ENCODE measurements at regions not wholly inside any gene's neighbourhood (a gene's known extent, or its start where the extent isn't known, plus 50 kb on each side); places are given as distances from the start of the nearest gene placed in this dataset.

DNA sequence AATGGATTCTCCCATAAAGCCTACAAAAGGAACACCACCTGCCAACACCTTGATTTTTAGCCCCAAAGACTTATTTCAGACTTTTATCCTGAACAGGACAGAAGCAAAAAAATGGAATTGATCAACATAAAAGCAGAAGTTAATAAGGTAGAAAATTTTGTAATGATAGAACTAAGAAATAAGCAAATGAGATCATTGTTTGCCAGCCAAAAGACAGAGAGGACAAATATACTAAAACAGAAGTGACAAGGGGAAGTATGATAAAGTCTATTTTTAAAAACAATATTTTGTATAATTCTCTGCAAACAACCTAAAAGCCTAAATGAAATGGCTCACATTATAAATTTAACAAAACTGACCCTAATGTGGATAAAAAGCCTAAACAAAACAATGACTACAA is 110.5 kb upstream of the PRSS3 start:
- H3K27me3 ChIP-seq, result peaks cover 5% of the 10 kb centered on the region
- no peak overlapping the region for H3K9ac ChIP-seq (ENCODE audit: low read depth in 2 of 2, low read length in 2 of 2)
- no peaks in the 10 kb centered on the region for H3K9me3 ChIP-seq
- no peak for DNase-seq
- no peak overlapping the region for H3K27ac ChIP-seq
- no peaks in the 10 kb centered on the region for H3K36me3 ChIP-seq
- intact Hi-C loops (cut with DNase I), result no loop called here
- no peaks in the 10 kb centered on the region for H3K4me1 ChIP-seq
- H3K4me3 ChIP-seq, result no peak overlapping the region
- TF ChIP-seq, protein P1, sequence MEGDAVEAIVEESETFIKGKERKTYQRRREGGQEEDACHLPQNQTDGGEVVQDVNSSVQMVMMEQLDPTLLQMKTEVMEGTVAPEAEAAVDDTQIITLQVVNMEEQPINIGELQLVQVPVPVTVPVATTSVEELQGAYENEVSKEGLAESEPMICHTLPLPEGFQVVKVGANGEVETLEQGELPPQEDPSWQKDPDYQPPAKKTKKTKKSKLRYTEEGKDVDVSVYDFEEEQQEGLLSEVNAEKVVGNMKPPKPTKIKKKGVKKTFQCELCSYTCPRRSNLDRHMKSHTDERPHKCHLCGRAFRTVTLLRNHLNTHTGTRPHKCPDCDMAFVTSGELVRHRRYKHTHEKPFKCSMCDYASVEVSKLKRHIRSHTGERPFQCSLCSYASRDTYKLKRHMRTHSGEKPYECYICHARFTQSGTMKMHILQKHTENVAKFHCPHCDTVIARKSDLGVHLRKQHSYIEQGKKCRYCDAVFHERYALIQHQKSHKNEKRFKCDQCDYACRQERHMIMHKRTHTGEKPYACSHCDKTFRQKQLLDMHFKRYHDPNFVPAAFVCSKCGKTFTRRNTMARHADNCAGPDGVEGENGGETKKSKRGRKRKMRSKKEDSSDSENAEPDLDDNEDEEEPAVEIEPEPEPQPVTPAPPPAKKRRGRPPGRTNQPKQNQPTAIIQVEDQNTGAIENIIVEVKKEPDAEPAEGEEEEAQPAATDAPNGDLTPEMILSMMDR (IDR thresholded peaks at IDR 0.05), result no peak

DNA sequence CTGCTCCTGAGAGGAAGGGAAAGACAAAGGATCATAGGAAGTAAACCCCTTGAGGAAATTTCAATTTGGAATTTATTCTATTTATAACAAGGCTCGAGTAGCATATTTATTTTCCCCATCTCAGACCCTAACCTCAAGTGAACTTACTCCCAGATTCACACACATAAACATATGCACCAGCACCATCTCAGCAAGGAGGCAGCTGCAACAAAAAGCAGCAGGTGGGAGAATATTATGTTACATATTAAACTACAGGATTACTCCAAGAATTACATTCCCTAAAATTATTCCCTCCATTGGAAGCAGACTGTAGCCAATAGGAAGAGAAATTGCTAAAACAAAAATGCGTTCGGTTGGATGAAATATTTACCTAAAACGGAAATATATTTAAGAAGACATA is 108.4 kb upstream of the PRSS3 start:
- Histone ChIP-seq H3K27ac (no peak overlapping the region), H3K9ac (ENCODE audit: low read depth in 2 of 2, low read length in 2 of 2) (no peak overlapping the region), H3K27me3 (peaks cover 5% of the 10 kb centered on the region), H3K4me3 (no peak overlapping the region), H3K36me3 (no peaks in the 10 kb centered on the region), H3K4me1 (no peaks in the 10 kb centered on the region), H3K9me3 (no peaks in the 10 kb centered on the region)
- no peak for DNase-seq
- intact Hi-C loops (cut with DNase I), result no loop called here
- TF ChIP-seq, protein P1 (IDR thresholded peaks at IDR 0.05), result no peak

DNA sequence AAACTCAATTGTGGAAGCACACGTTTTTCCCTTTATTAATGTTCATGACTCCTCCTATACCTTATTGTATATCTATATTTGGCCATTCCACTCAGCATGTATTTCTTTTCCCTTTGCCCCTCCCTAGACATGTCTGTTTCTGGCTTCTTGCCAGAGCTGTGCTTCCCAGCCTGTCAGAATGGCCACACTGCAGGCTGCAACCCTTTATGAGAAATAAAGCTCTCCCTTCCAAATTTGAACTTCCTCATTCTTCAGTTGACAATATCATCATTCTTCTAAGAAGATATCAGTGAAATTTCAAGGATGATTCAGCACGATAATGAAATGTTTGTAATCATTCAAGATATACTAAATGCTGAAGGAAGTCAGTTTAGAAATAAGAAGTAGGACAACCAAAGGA is 107.6 kb upstream of the PRSS3 start:
- TF ChIP-seq, protein P1 (IDR thresholded peaks at IDR 0.05), result no peak
- Histone ChIP-seq H3K4me1 (no peaks in the 10 kb centered on the region), H3K9ac (ENCODE audit: low read depth in 2 of 2, low read length in 2 of 2) (no peak overlapping the region), H3K27ac (no peak overlapping the region), H3K27me3 (peaks cover 5% of the 10 kb centered on the region), H3K4me3 (no peak overlapping the region), H3K36me3 (no peaks in the 10 kb centered on the region), H3K9me3 (no peaks in the 10 kb centered on the region)
- peak; percentile 19 for DNase-seq
- intact Hi-C loops (cut with DNase I), result no loop called here

DNA sequence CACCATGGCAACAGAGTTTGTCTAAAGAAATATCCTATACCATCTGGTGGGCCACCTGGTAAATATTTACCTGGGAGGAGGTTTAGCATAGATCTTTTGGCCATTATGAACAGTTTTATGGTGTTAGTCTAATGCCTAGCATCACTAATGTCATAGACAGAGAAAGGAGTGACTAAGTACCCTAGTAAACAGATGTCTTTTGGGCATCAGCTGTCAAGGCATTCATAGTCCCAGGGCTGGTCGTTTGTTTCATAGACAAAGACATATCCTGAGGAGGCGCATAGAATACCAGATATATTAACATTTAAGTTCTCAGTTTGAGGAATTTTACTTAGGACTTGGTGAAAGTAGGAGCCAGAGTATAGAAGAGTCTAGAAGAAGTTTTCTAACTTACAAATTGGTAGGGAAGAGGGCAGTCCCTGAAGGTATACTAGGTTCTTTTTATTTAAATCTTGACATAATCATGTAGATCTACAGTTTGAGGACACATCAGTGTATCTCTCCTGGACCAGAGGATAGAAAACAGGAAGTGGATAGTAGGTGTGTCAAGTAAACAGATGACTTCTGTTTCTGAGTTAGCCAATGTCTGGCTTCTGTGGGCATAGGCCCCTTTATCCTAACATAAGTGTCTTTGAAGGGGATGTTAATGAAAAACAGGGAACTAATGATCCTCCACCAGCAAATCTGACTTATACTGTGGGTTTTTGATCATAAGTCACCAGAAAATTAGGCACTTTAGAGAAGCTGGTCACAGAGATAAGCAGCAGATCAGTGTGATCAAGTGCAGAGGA is 105.0 kb upstream of the PRSS3 start:
- Histone ChIP-seq H3K4me3 (no peak overlapping the region), H3K27me3 (no peaks in the 10 kb centered on the region), H3K27ac (no peak overlapping the region), H3K9me3 (no peaks in the 10 kb centered on the region), H3K36me3 (no peaks in the 10 kb centered on the region), H3K9ac (ENCODE audit: low read depth in 2 of 2, low read length in 2 of 2) (no peak overlapping the region), H3K4me1 (no peaks in the 10 kb centered on the region)
- intact Hi-C loops (cut with DNase I), result no loop called here
- TF ChIP-seq, protein P1 (IDR thresholded peaks at IDR 0.05), result no peak
- no peak for DNase-seq

DNA sequence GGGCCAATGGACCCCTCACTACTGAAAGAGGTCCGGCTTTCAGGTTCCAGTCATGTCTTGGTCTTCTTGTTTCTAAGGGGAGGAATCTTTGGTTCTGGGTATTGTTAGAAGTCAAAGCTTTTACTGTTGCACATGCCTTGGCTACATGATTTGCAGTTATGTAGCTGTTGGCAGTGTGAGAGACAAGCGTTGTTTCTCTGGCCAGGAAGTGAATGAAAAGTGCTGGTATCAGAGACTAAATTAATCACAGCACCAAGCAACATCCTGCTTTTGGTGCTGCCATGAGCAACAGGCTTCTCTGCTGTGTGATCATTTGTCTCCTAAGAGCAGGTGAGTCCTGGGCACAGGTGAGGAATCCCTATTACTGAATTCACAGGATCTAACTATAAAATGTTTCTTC is 100.1 kb upstream of the PRSS3 start:
- TF ChIP-seq, protein P1 (IDR thresholded peaks at IDR 0.05), result no peak
- intact Hi-C loops (cut with DNase I), result no loop called here
- no peaks in the 10 kb centered on the region for H3K27me3 ChIP-seq
- H3K36me3 ChIP-seq, result no peaks in the 10 kb centered on the region
- no peak overlapping the region for H3K9ac ChIP-seq (ENCODE audit: low read depth in 2 of 2, low read length in 2 of 2)
- DNase-seq, result no peak
- H3K4me3 ChIP-seq, result no peak overlapping the region
- no peaks in the 10 kb centered on the region for H3K9me3 ChIP-seq
- no peaks in the 10 kb centered on the region for H3K4me1 ChIP-seq
- H3K27ac ChIP-seq, result no peak overlapping the region
